ENCODE measurements at regions not wholly inside any gene's neighbourhood (a gene's known extent, or its start where the extent isn't known, plus 50 kb on each side); places are given as distances from the start of the nearest gene placed in this dataset.
"Not testable (repeated sequence)": the region's sequence is repeated elsewhere in the genome, so short reads cannot be mapped to it uniquely, and the experiment has no call there.

DNA sequence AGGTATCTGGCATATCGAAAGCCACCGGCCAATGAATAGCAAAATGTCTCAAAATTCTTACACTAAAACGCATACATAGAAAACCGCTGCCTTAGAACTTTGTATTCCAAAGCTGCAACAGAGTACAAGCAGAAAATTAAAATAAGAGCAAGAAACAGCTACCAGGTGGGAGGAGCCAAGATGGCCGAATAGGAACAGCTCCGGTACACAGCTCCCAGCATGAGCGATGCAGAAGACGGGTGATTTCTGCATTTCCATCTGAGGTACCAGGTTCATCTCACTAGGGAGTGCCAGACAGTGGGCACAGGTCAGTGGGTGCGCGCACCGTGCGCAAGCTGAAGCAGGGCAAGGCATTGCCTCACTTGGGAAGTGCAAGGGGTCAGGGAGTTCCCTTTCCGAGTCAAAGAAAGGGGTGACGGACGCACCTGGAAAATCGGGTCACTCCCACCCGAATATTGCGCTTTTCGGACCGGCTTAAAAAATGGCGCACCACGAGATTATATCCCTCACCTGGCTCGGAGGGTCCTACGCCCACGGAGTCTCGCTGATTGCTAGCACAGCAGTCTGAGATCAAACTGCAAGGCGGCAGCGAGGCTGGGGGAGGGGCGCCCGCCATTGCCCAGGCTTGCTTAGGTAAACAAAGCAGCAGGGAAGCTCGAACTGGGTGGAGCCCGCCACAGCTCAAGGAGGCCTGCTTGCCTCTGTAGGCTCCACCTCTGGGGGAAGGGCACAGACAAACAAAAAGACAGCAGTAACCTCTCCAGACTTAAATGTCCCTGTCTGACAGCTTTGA lies 367.2 kb upstream of the ATP11B start:
- H3K9me3 Mint-ChIP-seq; H3K36me3 Mint-ChIP-seq (ENCODE audit: low read depth); H3K4me1 Mint-ChIP-seq (ENCODE audit: low read depth); H3K27me3 Mint-ChIP-seq (ENCODE audit: low read depth); H3K27ac Mint-ChIP-seq; DNase-seq (ENCODE audit: low spot score); H3K4me3 Mint-ChIP-seq: not testable (repeated sequence)

DNA sequence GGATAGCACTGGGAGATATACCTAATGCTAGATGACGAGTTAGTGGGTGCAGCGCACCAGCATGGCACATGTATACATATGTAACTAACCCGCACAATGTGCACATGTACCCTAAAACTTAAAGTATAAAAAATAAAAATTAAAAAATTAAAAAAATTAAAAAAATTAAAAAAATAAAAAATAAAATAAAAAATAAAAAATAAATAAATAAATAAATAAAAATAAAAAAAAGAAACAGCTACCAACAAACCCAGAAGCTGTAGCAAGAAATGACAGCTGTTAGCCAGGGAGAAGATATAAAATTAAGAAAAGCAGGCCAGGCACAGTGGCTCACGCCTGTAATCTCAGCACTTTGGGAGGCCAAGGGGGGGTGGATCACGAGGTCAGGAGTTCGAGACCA lies 361.3 kb upstream of the ATP11B start:
- not testable (repeated sequence) for H3K4me3 Mint-ChIP-seq; H3K36me3 Mint-ChIP-seq (ENCODE audit: low read depth); H3K27ac Mint-ChIP-seq; H3K9me3 Mint-ChIP-seq; H3K4me1 Mint-ChIP-seq (ENCODE audit: low read depth); H3K27me3 Mint-ChIP-seq (ENCODE audit: low read depth); DNase-seq (ENCODE audit: low spot score)

DNA sequence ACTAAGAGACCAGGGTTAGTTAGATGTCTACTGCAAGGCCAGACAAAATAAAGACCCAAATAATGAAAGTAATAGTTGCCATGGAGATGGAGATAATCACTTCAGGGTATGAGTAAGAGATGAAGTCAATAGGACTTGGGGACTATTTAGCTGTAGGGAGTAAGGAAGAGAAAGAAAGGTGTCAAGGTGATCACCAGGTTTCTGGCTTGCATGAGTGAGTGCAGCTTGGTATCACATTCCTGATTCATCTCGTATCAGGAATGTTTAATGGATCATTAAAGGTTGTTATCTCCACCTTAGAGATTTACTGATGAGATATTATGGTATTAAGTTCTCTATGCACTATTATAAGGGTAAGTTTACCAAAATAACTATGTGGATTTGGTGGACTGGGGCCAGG lies 357.4 kb upstream of the ATP11B start:
- H3K9me3 Mint-ChIP-seq, result no peaks in the 10 kb centered on the region
- no peak overlapping the region for H3K27ac Mint-ChIP-seq
- DNase-seq (ENCODE audit: low spot score), result no peak
- H3K27me3 Mint-ChIP-seq (ENCODE audit: low read depth), result no peaks in the 10 kb centered on the region
- no peaks in the 10 kb centered on the region for H3K4me1 Mint-ChIP-seq (ENCODE audit: low read depth)
- H3K4me3 Mint-ChIP-seq, result no peak overlapping the region
- no peaks in the 10 kb centered on the region for H3K36me3 Mint-ChIP-seq (ENCODE audit: low read depth)

DNA sequence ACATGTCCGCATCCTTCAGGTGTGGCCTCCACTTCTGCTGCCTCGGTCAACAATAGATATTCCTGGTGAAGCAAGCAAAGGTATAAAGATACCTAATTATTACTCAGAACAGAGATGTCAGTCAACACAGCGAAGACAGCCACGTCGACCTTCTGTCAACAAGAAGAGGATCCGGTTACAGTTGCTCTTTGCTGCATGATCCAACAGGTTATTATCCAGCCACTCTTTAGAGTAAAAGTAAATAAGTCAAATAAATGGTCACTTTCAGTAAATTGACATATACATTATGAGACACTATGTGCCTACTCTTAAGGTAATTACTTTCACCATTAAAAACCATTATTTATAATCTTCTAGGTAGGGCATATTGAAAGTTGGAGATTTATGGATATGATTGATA lies 356.8 kb upstream of the ATP11B start:
- Mint-ChIP-seq H3K9me3 (no peaks in the 10 kb centered on the region), H3K27me3 (ENCODE audit: low read depth) (no peaks in the 10 kb centered on the region), H3K4me3 (no peak overlapping the region), H3K27ac (no peak overlapping the region), H3K36me3 (ENCODE audit: low read depth) (no peaks in the 10 kb centered on the region), H3K4me1 (ENCODE audit: low read depth) (no peaks in the 10 kb centered on the region)
- no peak for DNase-seq (ENCODE audit: low spot score)

DNA sequence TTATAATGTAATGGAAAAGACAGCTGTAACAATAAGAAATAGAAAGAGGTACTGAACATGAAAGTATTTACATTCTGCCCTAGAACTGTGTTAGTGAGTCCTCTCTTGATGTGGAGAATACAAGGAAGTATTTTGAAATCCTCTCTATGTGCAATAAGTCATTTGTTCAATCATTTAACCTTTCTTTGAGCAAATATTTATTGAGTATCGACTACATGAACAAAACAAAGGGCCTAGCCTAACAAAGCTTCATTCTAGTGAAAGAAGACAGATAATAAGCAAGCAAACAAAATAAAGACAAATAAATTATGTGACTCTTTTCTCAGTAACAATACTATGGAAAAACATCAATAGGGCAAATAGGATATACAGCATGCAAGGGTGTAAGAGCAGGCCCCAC lies 354.9 kb upstream of the ATP11B start:
- Mint-ChIP-seq H3K9me3 (no peaks in the 10 kb centered on the region), H3K36me3 (ENCODE audit: low read depth) (no peaks in the 10 kb centered on the region), H3K4me3 (no peak overlapping the region), H3K27me3 (ENCODE audit: low read depth) (no peaks in the 10 kb centered on the region), H3K27ac (no peak overlapping the region), H3K4me1 (ENCODE audit: low read depth) (no peaks in the 10 kb centered on the region)
- DNase-seq (ENCODE audit: low spot score), result no peak

DNA sequence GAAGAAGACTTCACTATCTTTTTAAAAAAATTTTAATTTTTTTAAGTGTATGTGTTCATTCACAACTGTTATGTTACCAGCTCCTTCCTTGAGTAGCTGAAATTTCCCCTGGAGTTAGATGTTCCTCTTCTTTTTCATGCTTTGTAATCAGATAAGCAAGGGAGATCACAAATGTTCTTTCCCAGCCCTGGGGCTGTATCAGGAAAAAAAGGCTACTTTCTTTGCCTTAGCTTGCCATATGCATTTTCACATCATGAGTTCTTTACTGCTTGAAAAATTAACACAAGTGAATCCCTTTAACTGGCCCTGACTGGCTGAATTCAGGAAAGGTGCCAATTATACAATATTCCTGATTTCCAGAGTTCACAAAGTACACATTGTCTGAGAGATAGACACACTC lies 353.2 kb upstream of the ATP11B start:
- H3K27me3 Mint-ChIP-seq (ENCODE audit: low read depth), result no peaks in the 10 kb centered on the region
- no peaks in the 10 kb centered on the region for H3K4me1 Mint-ChIP-seq (ENCODE audit: low read depth)
- no peak for DNase-seq (ENCODE audit: low spot score)
- no peak overlapping the region for H3K4me3 Mint-ChIP-seq
- no peak overlapping the region for H3K27ac Mint-ChIP-seq
- H3K36me3 Mint-ChIP-seq (ENCODE audit: low read depth), result no peaks in the 10 kb centered on the region
- no peaks in the 10 kb centered on the region for H3K9me3 Mint-ChIP-seq

DNA sequence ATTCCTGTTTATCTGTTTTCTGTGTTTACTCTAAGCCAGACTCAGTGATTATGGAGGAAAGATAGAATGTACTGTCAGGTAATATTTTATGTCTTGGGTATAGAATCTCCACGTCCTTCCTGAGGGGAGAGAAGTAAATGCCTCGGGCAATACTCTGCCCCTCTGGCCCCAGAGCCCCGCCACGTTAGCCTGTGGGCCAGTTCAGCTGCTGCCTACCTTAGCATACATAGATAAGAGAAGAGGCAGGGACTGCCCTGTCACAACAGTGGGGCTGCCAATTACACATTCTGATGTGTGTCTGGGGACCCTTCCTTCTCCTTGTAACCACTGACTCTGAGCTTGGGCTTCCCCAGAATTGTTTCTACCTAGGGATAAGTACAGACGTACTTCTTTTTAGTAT lies 347.7 kb upstream of the ATP11B start:
- H3K9me3 Mint-ChIP-seq, result no peaks in the 10 kb centered on the region
- DNase-seq (ENCODE audit: low spot score), result no peak
- H3K27ac Mint-ChIP-seq, result no peak overlapping the region
- H3K4me3 Mint-ChIP-seq, result no peak overlapping the region
- no peaks in the 10 kb centered on the region for H3K4me1 Mint-ChIP-seq (ENCODE audit: low read depth)
- no peaks in the 10 kb centered on the region for H3K36me3 Mint-ChIP-seq (ENCODE audit: low read depth)
- H3K27me3 Mint-ChIP-seq (ENCODE audit: low read depth), result no peaks in the 10 kb centered on the region

DNA sequence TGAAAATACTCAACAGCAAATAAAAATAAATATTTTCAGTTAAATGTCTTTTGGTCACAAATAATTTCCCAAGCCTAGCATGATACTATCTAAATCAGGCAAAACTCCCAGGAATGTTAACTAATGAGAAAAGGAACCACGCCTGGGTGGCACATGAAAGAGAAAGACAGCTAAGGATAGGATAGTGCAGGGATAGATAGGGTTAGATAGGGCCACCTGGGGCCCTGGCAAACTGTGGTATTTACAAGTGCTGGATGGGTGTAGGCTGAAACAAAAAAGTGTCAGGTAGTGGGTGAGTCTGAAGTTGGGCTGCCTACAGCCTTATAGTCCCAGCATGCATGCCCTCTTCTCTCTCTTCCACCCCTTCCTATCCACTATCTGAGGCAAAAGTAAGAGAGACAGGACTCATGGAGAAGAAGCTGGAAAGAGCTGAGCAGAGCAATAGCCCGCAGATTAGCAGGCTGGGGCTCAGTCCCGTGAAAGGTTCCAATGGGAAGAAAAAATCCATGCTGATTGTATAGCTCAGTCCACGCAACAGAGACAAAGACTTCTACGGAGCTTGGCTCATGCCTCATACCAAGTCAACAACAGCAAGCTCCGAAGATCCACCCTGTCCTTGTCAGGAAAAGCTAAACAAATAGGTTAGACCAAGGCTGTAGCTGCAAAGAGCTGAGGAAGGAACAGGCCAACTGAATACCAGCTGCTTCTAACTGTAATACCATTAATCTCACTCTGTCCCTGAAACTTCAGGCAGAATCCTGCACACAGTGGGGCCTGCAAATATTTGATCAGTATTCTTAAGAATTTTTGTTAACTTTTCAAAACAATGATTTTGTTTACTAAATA lies 342.1 kb upstream of the ATP11B start:
- no peaks in the 10 kb centered on the region for H3K4me1 Mint-ChIP-seq (ENCODE audit: low read depth)
- no peaks in the 10 kb centered on the region for H3K27me3 Mint-ChIP-seq (ENCODE audit: low read depth)
- no peak overlapping the region for H3K27ac Mint-ChIP-seq
- H3K9me3 Mint-ChIP-seq, result no peaks in the 10 kb centered on the region
- DNase-seq (ENCODE audit: low spot score), result no peak
- no peak overlapping the region for H3K4me3 Mint-ChIP-seq
- H3K36me3 Mint-ChIP-seq (ENCODE audit: low read depth), result no peaks in the 10 kb centered on the region

DNA sequence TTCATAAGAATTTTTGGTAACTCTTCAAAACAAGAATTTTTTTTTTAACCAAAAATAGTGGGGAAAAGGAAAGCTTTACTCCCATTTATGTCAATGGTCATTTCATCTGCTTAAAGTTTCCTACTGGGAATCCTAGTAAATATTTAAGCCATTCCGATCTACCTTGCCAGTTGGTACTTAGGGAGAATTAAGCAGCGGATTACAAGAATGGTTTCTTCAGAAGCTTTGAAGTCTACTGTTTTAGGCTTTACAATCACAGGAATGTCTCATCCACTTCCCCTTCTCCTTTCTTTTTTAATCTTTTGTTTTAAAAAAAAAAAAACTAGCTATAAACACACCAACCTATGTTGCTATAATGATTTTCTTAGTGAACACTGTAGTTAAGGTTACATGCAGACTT lies 341.4 kb upstream of the ATP11B start:
- H3K27ac Mint-ChIP-seq, result no peak overlapping the region
- H3K27me3 Mint-ChIP-seq (ENCODE audit: low read depth), result no peaks in the 10 kb centered on the region
- no peaks in the 10 kb centered on the region for H3K9me3 Mint-ChIP-seq
- H3K4me3 Mint-ChIP-seq, result no peak overlapping the region
- no peak for DNase-seq (ENCODE audit: low spot score)
- no peaks in the 10 kb centered on the region for H3K36me3 Mint-ChIP-seq (ENCODE audit: low read depth)
- no peaks in the 10 kb centered on the region for H3K4me1 Mint-ChIP-seq (ENCODE audit: low read depth)

DNA sequence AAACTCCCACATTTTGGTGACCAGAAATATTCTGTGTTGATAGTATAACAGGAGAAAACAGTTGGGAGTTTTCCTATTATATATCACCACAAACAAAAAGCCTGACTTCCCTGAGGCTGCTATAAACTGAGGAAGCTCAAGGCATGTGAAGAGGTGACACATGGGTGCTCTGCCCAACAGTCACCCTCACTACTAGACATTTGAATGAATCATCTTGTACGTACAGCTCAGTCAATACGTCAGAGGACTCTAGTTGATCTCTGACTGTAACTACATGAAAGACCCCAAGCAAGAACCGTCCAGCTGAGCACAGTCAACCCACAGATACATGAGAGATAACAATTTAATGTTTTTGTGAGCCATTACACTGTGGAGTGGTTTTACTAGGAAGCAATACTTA lies 338.3 kb upstream of the ATP11B start:
- no peak for DNase-seq (ENCODE audit: low spot score)
- H3K27me3 Mint-ChIP-seq (ENCODE audit: low read depth), result no peaks in the 10 kb centered on the region
- no peaks in the 10 kb centered on the region for H3K4me1 Mint-ChIP-seq (ENCODE audit: low read depth)
- no peaks in the 10 kb centered on the region for H3K9me3 Mint-ChIP-seq
- no peak overlapping the region for H3K4me3 Mint-ChIP-seq
- H3K36me3 Mint-ChIP-seq (ENCODE audit: low read depth), result no peaks in the 10 kb centered on the region
- no peak overlapping the region for H3K27ac Mint-ChIP-seq

DNA sequence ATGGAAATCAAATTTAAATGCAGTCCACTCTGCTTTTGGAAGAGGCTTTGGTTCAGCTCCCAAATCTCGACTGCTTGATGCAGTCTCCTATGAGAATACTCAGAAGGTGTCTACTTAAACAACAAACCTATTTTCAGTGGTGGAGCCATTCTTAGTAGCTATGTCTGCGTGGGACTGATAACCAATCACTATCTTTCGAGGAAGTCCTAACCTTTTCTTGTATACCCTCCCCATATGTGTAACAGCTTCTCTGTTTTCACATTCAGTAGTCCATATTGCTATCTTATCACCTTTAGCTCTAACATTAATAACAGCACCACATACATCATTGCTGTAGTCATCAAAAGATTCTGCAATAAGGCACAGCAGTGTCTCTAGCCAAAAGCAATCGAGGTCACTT lies 333.0 kb upstream of the ATP11B start:
- no peaks in the 10 kb centered on the region for H3K27me3 Mint-ChIP-seq (ENCODE audit: low read depth)
- no peaks in the 10 kb centered on the region for H3K9me3 Mint-ChIP-seq
- H3K36me3 Mint-ChIP-seq (ENCODE audit: low read depth), result no peaks in the 10 kb centered on the region
- H3K27ac Mint-ChIP-seq, result no peak overlapping the region
- H3K4me3 Mint-ChIP-seq, result no peak overlapping the region
- no peak for DNase-seq (ENCODE audit: low spot score)
- H3K4me1 Mint-ChIP-seq (ENCODE audit: low read depth), result no peaks in the 10 kb centered on the region

DNA sequence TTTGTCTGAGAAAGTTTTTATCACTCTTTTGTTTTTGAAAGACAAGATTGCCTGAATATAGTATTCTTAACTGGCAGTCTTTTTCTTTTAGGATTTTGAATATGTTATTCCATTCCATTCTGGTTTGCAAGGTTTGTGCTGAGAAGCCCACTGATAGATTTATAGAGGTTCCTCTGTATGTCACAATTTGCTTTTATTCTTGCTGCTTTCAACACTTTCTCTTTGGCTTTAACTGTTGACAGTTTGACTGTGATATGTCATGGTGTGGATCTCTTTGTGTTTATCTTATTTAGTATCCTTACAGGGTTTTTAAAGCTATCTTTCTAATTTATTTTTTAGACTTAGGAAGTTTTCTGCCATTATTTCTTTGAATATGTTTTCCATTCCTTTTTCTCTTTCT lies 331.2 kb upstream of the ATP11B start:
- no peaks in the 10 kb centered on the region for H3K4me1 Mint-ChIP-seq (ENCODE audit: low read depth)
- DNase-seq (ENCODE audit: low spot score), result no peak
- no peaks in the 10 kb centered on the region for H3K36me3 Mint-ChIP-seq (ENCODE audit: low read depth)
- no peak overlapping the region for H3K4me3 Mint-ChIP-seq
- H3K27ac Mint-ChIP-seq, result no peak overlapping the region
- no peaks in the 10 kb centered on the region for H3K27me3 Mint-ChIP-seq (ENCODE audit: low read depth)
- no peaks in the 10 kb centered on the region for H3K9me3 Mint-ChIP-seq

DNA sequence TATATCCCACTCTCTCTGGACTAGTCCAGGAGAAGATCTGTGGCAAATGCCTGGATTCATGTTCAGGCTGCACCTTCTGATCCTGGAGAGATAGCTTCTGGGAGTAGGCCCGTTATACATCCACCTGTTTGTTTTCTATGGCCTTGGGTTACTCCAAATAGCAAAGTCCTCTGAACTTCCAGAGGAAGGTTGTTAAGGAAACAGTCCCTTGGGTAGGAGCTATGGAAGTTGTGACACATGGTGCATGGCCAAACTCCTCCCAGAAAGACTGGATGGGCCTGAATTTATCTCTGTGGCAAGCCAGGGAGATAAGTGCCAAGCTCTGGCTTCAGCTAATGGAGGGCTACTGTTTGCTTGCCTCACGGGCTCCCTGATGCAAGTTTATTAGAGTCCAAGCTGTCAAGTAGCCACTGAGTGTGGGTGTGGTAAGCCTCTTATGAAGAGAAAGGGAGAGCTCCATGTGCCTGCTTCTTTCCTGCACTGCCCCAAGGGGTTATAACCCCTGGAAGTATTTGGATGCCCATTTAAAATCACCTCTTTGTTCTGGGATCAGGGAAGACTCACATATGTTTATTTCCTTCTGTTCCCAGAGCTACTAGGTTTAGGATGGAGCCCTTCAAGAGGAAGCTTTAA lies 328.7 kb upstream of the ATP11B start:
- no peaks in the 10 kb centered on the region for H3K36me3 Mint-ChIP-seq (ENCODE audit: low read depth)

More for the DNA sequence above, 328.7 kb upstream of the ATP11B start:
- no peaks in the 10 kb centered on the region for H3K4me1 Mint-ChIP-seq (ENCODE audit: low read depth)
- H3K27me3 Mint-ChIP-seq (ENCODE audit: low read depth), result no peaks in the 10 kb centered on the region
- H3K9me3 Mint-ChIP-seq, result no peaks in the 10 kb centered on the region
- H3K27ac Mint-ChIP-seq, result no peak overlapping the region
- H3K4me3 Mint-ChIP-seq, result no peak overlapping the region
- DNase-seq (ENCODE audit: low spot score), result no peak
